Transverse colon (tissue), 4 donors: ENCODE measurements at regions not wholly inside any gene's neighbourhood (a gene's known extent, or its start where the extent isn't known, plus 50 kb on each side); places are given as distances from the start of the nearest gene placed in this dataset.

Source experiments
- CTCF ChIP-seq, 5 experiments: fragments of 200-600 bp in 3 of 5; fragments of 450-650 bp in 2 of 5; sonication (generic) in 3 of 5; IDR thresholded peaks; 1 replicate in 2 of 5; 2 replicates in 3 of 5; pipeline ENCODE4 v1.5.1; 2016 to 2017; ENCODE audit warnings: antibody characterized with exemption in 5 of 5, inconsistent platforms in 3 of 5, mild to moderate bottlenecking in 2 of 5, moderate library complexity in 1 of 5
- EP300 ChIP-seq: sonication (generic); formaldehyde crosslinking; IDR thresholded peaks from one replicate; pipeline ENCODE4 v1.6.1; 2017; ENCODE audit warnings: antibody characterized with exemption, low read depth
- POLR2AphosphoS5 ChIP-seq, 3 donors: sonication (generic); formaldehyde crosslinking; IDR thresholded peaks; one replicate each; pipeline ENCODE4 v1.6.1; 2016; ENCODE audit warnings: antibody characterized with exemption in 3 of 3

- no peak for TF ChIP-seq CTCF (IDR thresholded peaks at IDR 0.05)
- no peak for TF ChIP-seq EP300
- no peak for TF ChIP-seq POLR2AphosphoS5 (IDR thresholded peaks at IDR 0.05)
These were observed 493.3 kb upstream of the SORCS1 start for GRCh38 chr10:107657851-107658250.
